ENCODE measurements at regions not wholly inside any gene's neighbourhood (a gene's known extent, or its start where the extent isn't known, plus 50 kb on each side); places are given as distances from the start of the nearest gene placed in this dataset.
"Not testable (repeated sequence)": the region's sequence is repeated elsewhere in the genome, so short reads cannot be mapped to it uniquely, and the experiment has no call there.

GRCh38 chr5:122608222-122608621 lies 166.7 kb upstream of the SNX2 start:
- TF ChIP-seq, protein P1, sequence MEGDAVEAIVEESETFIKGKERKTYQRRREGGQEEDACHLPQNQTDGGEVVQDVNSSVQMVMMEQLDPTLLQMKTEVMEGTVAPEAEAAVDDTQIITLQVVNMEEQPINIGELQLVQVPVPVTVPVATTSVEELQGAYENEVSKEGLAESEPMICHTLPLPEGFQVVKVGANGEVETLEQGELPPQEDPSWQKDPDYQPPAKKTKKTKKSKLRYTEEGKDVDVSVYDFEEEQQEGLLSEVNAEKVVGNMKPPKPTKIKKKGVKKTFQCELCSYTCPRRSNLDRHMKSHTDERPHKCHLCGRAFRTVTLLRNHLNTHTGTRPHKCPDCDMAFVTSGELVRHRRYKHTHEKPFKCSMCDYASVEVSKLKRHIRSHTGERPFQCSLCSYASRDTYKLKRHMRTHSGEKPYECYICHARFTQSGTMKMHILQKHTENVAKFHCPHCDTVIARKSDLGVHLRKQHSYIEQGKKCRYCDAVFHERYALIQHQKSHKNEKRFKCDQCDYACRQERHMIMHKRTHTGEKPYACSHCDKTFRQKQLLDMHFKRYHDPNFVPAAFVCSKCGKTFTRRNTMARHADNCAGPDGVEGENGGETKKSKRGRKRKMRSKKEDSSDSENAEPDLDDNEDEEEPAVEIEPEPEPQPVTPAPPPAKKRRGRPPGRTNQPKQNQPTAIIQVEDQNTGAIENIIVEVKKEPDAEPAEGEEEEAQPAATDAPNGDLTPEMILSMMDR (IDR thresholded peaks at IDR 0.05; ENCODE audit: insufficient read depth, low read depth, low read length, missing control alignments): no peak
- no peak overlapping the region for H3K4me3 ChIP-seq (ENCODE audit: low read depth, low read length)
- DNase-seq (ENCODE audit: low read depth): no peak

GRCh38 chr5:122611406-122611805 lies 163.5 kb upstream of the SNX2 start:
- DNase-seq (ENCODE audit: low read depth): no peak
- no peak overlapping the region for H3K4me3 ChIP-seq (ENCODE audit: low read depth, low read length)
- TF ChIP-seq, protein P1 (IDR thresholded peaks at IDR 0.05; ENCODE audit: insufficient read depth, low read depth, low read length, missing control alignments): no peak

- TF ChIP-seq, protein P1 (IDR thresholded peaks at IDR 0.05; ENCODE audit: insufficient read depth, low read depth, low read length, missing control alignments): no peak
- H3K4me3 ChIP-seq (ENCODE audit: low read depth, low read length): no peak overlapping the region
- DNase-seq (ENCODE audit: low read depth): no peak
These were observed 162.0 kb upstream of the SNX2 start for GRCh38 chr5:122612901-122613300.

DNA sequence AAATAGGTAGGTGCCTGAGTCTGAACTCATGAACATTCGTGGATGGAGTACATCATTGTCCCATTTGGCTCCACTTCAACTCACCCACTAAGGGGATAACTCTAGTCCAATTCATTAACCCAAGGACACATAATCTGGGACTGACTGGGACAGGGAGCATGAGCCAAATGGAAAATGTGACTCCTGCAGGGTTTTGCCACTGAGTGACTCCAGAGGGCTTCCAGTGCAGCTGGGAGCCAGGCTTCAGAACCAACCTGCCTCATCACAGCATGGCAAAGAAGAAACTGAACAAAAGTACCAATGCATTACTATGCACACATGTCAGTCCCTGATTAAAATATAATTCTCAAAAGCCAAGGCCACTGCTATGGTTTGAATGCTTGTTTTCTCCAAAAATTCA lies 159.7 kb upstream of the SNX2 start:
- H3K4me3 ChIP-seq (ENCODE audit: low read depth, low read length): no peak overlapping the region
- TF ChIP-seq, protein P1 (IDR thresholded peaks at IDR 0.05; ENCODE audit: insufficient read depth, low read depth, low read length, missing control alignments): no peak
- no peak for DNase-seq (ENCODE audit: low read depth)

GRCh38 chr5:122615832-122616231 lies 159.0 kb upstream of the SNX2 start:
- TF ChIP-seq, protein P1 (IDR thresholded peaks at IDR 0.05; ENCODE audit: insufficient read depth, low read depth, low read length, missing control alignments): no peak

GRCh38 chr5:122618046-122618445 lies 156.8 kb upstream of the SNX2 start:
- H3K4me3 ChIP-seq (ENCODE audit: low read depth, low read length); DNase-seq (ENCODE audit: low read depth): not testable (repeated sequence)

More at GRCh38 chr5:122615832-122616231, 159.0 kb upstream of the SNX2 start:
- H3K4me3 ChIP-seq (ENCODE audit: low read depth, low read length): no peak overlapping the region
- no peak for DNase-seq (ENCODE audit: low read depth)

- DNase-seq (ENCODE audit: low read depth); H3K4me3 ChIP-seq (ENCODE audit: low read depth, low read length): not testable (repeated sequence)
These were observed 154.1 kb upstream of the SNX2 start for GRCh38 chr5:122620768-122621167.

GRCh38 chr5:122628714-122629113 lies 146.2 kb upstream of the SNX2 start:
- DNase-seq (ENCODE audit: low read depth); H3K4me3 ChIP-seq (ENCODE audit: low read depth, low read length): not testable (repeated sequence)

GRCh38 chr5:122629121-122629677 lies 145.7 kb upstream of the SNX2 start:
- TF ChIP-seq, protein P1 (IDR thresholded peaks at IDR 0.05; ENCODE audit: insufficient read depth, low read depth, low read length, missing control alignments): no peak
- H3K4me3 ChIP-seq (ENCODE audit: low read depth, low read length): no peak overlapping the region
- DNase-seq (ENCODE audit: low read depth): no peak

Data from GM12865 (cell line).